BLaER1 (cell line): ENCODE measurements at regions not wholly inside any gene's neighbourhood (a gene's known extent, or its start where the extent isn't known, plus 50 kb on each side); places are given as distances from the start of the nearest gene placed in this dataset.

Experiments
- H3K27ac ChIP-seq: shearing (Covaris generic); formaldehyde crosslinking; 2 replicates; pipeline ENCODE4 v1.8.1; 2022
- H3K27me3 ChIP-seq: shearing (Covaris generic); formaldehyde crosslinking; 2 replicates; pipeline ENCODE4 v1.8.1; 2022
- H3K36me3 ChIP-seq: shearing (Covaris generic); formaldehyde crosslinking; 2 replicates; pipeline ENCODE4 v1.8.1; 2022
- H3K4me1 ChIP-seq: shearing (Covaris generic); formaldehyde crosslinking; 2 replicates; pipeline ENCODE4 v1.8.1; 2022
- H3K4me2 ChIP-seq: shearing (Covaris generic); formaldehyde crosslinking; 2 replicates; pipeline ENCODE4 v1.8.1; 2022
- H3K4me3 ChIP-seq: shearing (Covaris generic); formaldehyde crosslinking; 2 replicates; pipeline ENCODE4 v1.8.1; 2022
- H3K9ac ChIP-seq: shearing (Covaris generic); formaldehyde crosslinking; 2 replicates; pipeline ENCODE4 v1.8.1; 2022
- H3K9me3 ChIP-seq: shearing (Covaris generic); formaldehyde crosslinking; 2 replicates; pipeline ENCODE4 v1.8.1; 2022
- H4K20me1 ChIP-seq: shearing (Covaris generic); formaldehyde crosslinking; 2 replicates; pipeline ENCODE4 v1.8.1; 2022
- Cebpa-rat ChIP-seq: shearing (Covaris generic); IDR thresholded peaks from 2 replicates; pipeline ENCODE4 v1.8.1; 2022

- Histone ChIP-seq H3K9ac (no peak overlapping the region), H3K4me3 (no peak overlapping the region), H3K27me3 (no peaks in the 10 kb centered on the region), H3K4me1 (peaks cover 31% of the 10 kb centered on the region), H3K4me2 (no peak overlapping the region), H4K20me1 (no peaks in the 10 kb centered on the region), H3K27ac (no peak overlapping the region), H3K9me3 (0 out of 2 replicates have a peak, but pooled peaks cover 6% of the 10 kb centered on the region), H3K36me3 (no peaks in the 10 kb centered on the region)
- no peak for TF ChIP-seq Cebpa-rat
Observed at GRCh38 chr2:18441583-18441982, 118.9 kb downstream of the RDH14 start.

GRCh38 chr2:18440777-18441176 lies 119.7 kb downstream of the RDH14 start:
- 0 out of 2 replicates have a peak, but pooled peaks cover 6% of the 10 kb centered on the region for H3K9me3 ChIP-seq
- peaks cover 29% of the 10 kb centered on the region for H3K4me1 ChIP-seq
- H3K4me2 ChIP-seq = no peak overlapping the region
- no peak overlapping the region for H3K4me3 ChIP-seq
- TF ChIP-seq Cebpa-rat = no peak
- no peaks in the 10 kb centered on the region for H3K27me3 ChIP-seq
- no peaks in the 10 kb centered on the region for H3K36me3 ChIP-seq
- H4K20me1 ChIP-seq = no peaks in the 10 kb centered on the region
- H3K9ac ChIP-seq = no peak overlapping the region
- no peak overlapping the region for H3K27ac ChIP-seq

GRCh38 chr2:18440141-18440661 lies 120.3 kb downstream of the RDH14 start:
- no peak for TF ChIP-seq Cebpa-rat
- 0 out of 2 replicates have a peak, but pooled peaks cover 6% of the 10 kb centered on the region for H3K9me3 ChIP-seq
- no peak overlapping the region for H3K27ac ChIP-seq
- no peak overlapping the region for H3K9ac ChIP-seq
- H4K20me1 ChIP-seq = no peaks in the 10 kb centered on the region
- H3K36me3 ChIP-seq = no peaks in the 10 kb centered on the region
- peaks cover 23% of the 10 kb centered on the region for H3K4me1 ChIP-seq
- H3K27me3 ChIP-seq = no peaks in the 10 kb centered on the region
- H3K4me2 ChIP-seq = no peak overlapping the region
- H3K4me3 ChIP-seq = no peak overlapping the region

GRCh38 chr2:18439716-18440115 lies 120.7 kb downstream of the RDH14 start:
- Histone ChIP-seq H3K27ac (no peak overlapping the region), H3K4me2 (no peak overlapping the region)
- no peak for TF ChIP-seq Cebpa-rat

GRCh38 chr2:18437909-18438308 lies 122.5 kb downstream of the RDH14 start:
- Histone ChIP-seq H3K9ac (no peak overlapping the region), H3K27me3 (no peaks in the 10 kb centered on the region), H3K4me3 (no peak overlapping the region; the same call in 1 of the 2 replicates), H3K4me1 (peaks cover 7% of the 10 kb centered on the region), H3K36me3 (no peaks in the 10 kb centered on the region), H3K4me2 (no peak overlapping the region), H4K20me1 (no peaks in the 10 kb centered on the region), H3K27ac (no peak overlapping the region), H3K9me3 (0 out of 2 replicates have a peak, but pooled peaks cover 6% of the 10 kb centered on the region)
- no peak for TF ChIP-seq Cebpa-rat

More at GRCh38 chr2:18439716-18440115, 120.7 kb downstream of the RDH14 start:
- 0 out of 2 replicates have a peak, but pooled peaks cover 6% of the 10 kb centered on the region for H3K9me3 ChIP-seq
- no peaks in the 10 kb centered on the region for H3K36me3 ChIP-seq
- no peaks in the 10 kb centered on the region for H3K27me3 ChIP-seq
- H3K9ac ChIP-seq = no peak overlapping the region
- H3K4me1 ChIP-seq = peaks cover 18% of the 10 kb centered on the region
- no peak overlapping the region for H3K4me3 ChIP-seq
- H4K20me1 ChIP-seq = no peaks in the 10 kb centered on the region

GRCh38 chr2:18436503-18437005 lies 123.9 kb downstream of the RDH14 start:
- no peaks in the 10 kb centered on the region for H3K27me3 ChIP-seq
- no peak overlapping the region for H3K4me3 ChIP-seq
- H3K36me3 ChIP-seq = no peaks in the 10 kb centered on the region
- H3K4me2 ChIP-seq = no peak overlapping the region
- H3K9me3 ChIP-seq = 0 out of 2 replicates have a peak, but pooled peaks cover 6% of the 10 kb centered on the region
- no peak overlapping the region for H3K9ac ChIP-seq
- no peaks in the 10 kb centered on the region for H4K20me1 ChIP-seq
- TF ChIP-seq Cebpa-rat = no peak
- H3K4me1 ChIP-seq = peaks cover 7% of the 10 kb centered on the region
- no peak overlapping the region for H3K27ac ChIP-seq

GRCh38 chr2:18435426-18436037 lies 124.9 kb downstream of the RDH14 start:
- no peak overlapping the region for H3K4me2 ChIP-seq
- H3K4me1 ChIP-seq = peaks cover 7% of the 10 kb centered on the region
- H3K27ac ChIP-seq = no peak overlapping the region
- TF ChIP-seq Cebpa-rat = no peak
- H4K20me1 ChIP-seq = no peaks in the 10 kb centered on the region
- no peak overlapping the region for H3K9ac ChIP-seq
- 0 out of 2 replicates have a peak, but pooled peaks cover 6% of the 10 kb centered on the region for H3K9me3 ChIP-seq
- no peaks in the 10 kb centered on the region for H3K36me3 ChIP-seq
- H3K27me3 ChIP-seq = no peaks in the 10 kb centered on the region
- H3K4me3 ChIP-seq = no peak overlapping the region

- TF ChIP-seq Cebpa-rat = no peak
- H4K20me1 ChIP-seq = no peaks in the 10 kb centered on the region
- H3K27me3 ChIP-seq = no peaks in the 10 kb centered on the region
- no peak overlapping the region for H3K27ac ChIP-seq
- H3K9me3 ChIP-seq = 0 out of 2 replicates have a peak, but pooled peaks cover 6% of the 10 kb centered on the region
- no peak overlapping the region for H3K4me2 ChIP-seq
- peaks cover 7% of the 10 kb centered on the region for H3K4me1 ChIP-seq
- no peak overlapping the region for H3K9ac ChIP-seq
- H3K36me3 ChIP-seq = no peaks in the 10 kb centered on the region
- no peak overlapping the region for H3K4me3 ChIP-seq
Observed at GRCh38 chr2:18433872-18434271, 126.6 kb downstream of the RDH14 start.

- no peaks in the 10 kb centered on the region for H3K27me3 ChIP-seq
- no peaks in the 10 kb centered on the region for H4K20me1 ChIP-seq
- H3K4me3 ChIP-seq = no peak overlapping the region
- TF ChIP-seq Cebpa-rat = no peak
- no peak overlapping the region for H3K4me2 ChIP-seq
- no peaks in the 10 kb centered on the region for H3K36me3 ChIP-seq
- 0 out of 2 replicates have a peak, but pooled peaks cover 2% of the 10 kb centered on the region for H3K9me3 ChIP-seq
- no peak overlapping the region for H3K9ac ChIP-seq
- H3K27ac ChIP-seq = no peak overlapping the region
- H3K4me1 ChIP-seq = peaks cover 7% of the 10 kb centered on the region
Observed at GRCh38 chr2:18432999-18433398, 127.5 kb downstream of the RDH14 start.

GRCh38 chr2:18430996-18431748 lies 129.3 kb downstream of the RDH14 start:
- H3K27ac ChIP-seq = no peak overlapping the region
- peaks cover 2% of the 10 kb centered on the region for H3K4me1 ChIP-seq
- no peak overlapping the region for H3K4me3 ChIP-seq
- no peaks in the 10 kb centered on the region for H3K27me3 ChIP-seq
- H3K4me2 ChIP-seq = no peak overlapping the region
- no peaks in the 10 kb centered on the region for H3K9me3 ChIP-seq
- no peak for TF ChIP-seq Cebpa-rat
- H3K36me3 ChIP-seq = no peaks in the 10 kb centered on the region
- H4K20me1 ChIP-seq = no peaks in the 10 kb centered on the region
- H3K9ac ChIP-seq = no peak overlapping the region
